Parathyroid adenoma (tissue), 2 donors: ENCODE measurements at regions not wholly inside any gene's neighbourhood (a gene's known extent, or its start where the extent isn't known, plus 50 kb on each side); places are given as distances from the start of the nearest gene placed in this dataset.

Source experiments
- H2AFZ ChIP-seq: fragments of 300-600 bp; sonication (generic); one replicate; pipeline ENCODE4 v1.7.0; 2017; ENCODE audit warnings: antibody characterized with exemption, mild to moderate bottlenecking
- H3K27ac ChIP-seq: fragments of 300-600 bp; sonication (generic); one replicate; pipeline ENCODE4 v1.7.0; 2017
- H3K27me3 ChIP-seq: fragments of 300-600 bp; sonication (generic); one replicate; pipeline ENCODE4 v1.7.0; 2017; ENCODE audit warnings: low read length; ENCODE audit not compliant: control insufficient read depth, insufficient read depth
- H3K36me3 ChIP-seq: fragments of 300-600 bp; sonication (generic); one replicate; pipeline ENCODE4 v1.7.0; 2017; ENCODE audit warnings: low read length; ENCODE audit not compliant: control insufficient read depth, insufficient read depth
- H3K4me1 ChIP-seq: fragments of 300-600 bp; sonication (generic); one replicate; pipeline ENCODE4 v1.7.0; 2017; ENCODE audit warnings: control low read depth
- H3K4me2 ChIP-seq: fragments of 300-600 bp; sonication (generic); one replicate; pipeline ENCODE4 v1.7.0; 2017; ENCODE audit warnings: low read length
- H3K4me3 ChIP-seq: fragments of 300-600 bp; sonication (generic); one replicate; pipeline ENCODE4 v1.7.0; 2017; ENCODE audit warnings: low read depth, low read length
- H3K79me2 ChIP-seq: fragments of 300-600 bp; sonication (generic); one replicate; pipeline ENCODE4 v1.7.0; 2017; ENCODE audit warnings: control low read depth
- H3K9ac ChIP-seq: fragments of 300-600 bp; sonication (generic); one replicate; pipeline ENCODE4 v1.7.0; 2017; ENCODE audit warnings: mild to moderate bottlenecking
- H3K9me3 ChIP-seq: fragments of 300-600 bp; sonication (generic); one replicate; pipeline ENCODE4 v1.7.0; 2017; ENCODE audit warnings: low read length; ENCODE audit not compliant: control insufficient read depth
- CTCF ChIP-seq: fragments of 300-600 bp; sonication (generic); IDR thresholded peaks from one replicate; pipeline ENCODE4 v1.7.0; 2017; ENCODE audit warnings: antibody characterized with exemption, mild to moderate bottlenecking
- donor health status: primary hyperparathyroidism.

DNA sequence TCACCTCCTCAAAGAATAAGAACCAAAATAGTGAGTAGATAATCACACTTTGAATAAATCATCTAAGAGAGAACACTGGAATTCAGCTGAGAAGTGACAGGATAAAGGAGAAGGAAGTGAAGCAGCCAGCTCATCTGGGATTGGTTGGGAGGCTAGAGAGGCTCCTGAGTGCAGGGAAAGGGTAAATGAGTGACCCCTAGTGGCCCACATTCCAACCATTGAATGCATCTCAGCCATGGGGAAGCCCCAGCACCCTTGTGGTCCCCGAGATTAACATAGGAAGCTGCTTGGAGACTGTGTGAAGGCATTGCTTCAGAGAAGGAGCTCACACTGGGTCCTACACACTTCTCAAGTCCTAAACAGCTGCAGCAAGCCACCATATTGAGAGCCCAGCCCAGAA is 82.3 kb downstream of the JRKL start:
- no peaks in the 10 kb centered on the region for H3K36me3 ChIP-seq
- no peak overlapping the region for H3K4me3 ChIP-seq
- H3K79me2 ChIP-seq, result no peaks in the 10 kb centered on the region
- no peak overlapping the region for H3K4me2 ChIP-seq
- no peak for TF ChIP-seq CTCF
- H3K4me1 ChIP-seq, result no peaks in the 10 kb centered on the region
- no peaks in the 10 kb centered on the region for H3K9me3 ChIP-seq
- H3K9ac ChIP-seq, result no peak overlapping the region
- no peak overlapping the region for H2AFZ ChIP-seq
- H3K27ac ChIP-seq, result no peak overlapping the region
- H3K27me3 ChIP-seq, result no peaks in the 10 kb centered on the region

GRCh38 chr11:96474263-96474662 is 84.5 kb downstream of the JRKL start:
- Histone ChIP-seq H2AFZ (no peak overlapping the region), H3K4me2 (no peak overlapping the region), H3K27ac (no peak overlapping the region), H3K9me3 (no peaks in the 10 kb centered on the region), H3K9ac (no peak overlapping the region), H3K79me2 (no peaks in the 10 kb centered on the region), H3K4me1 (no peaks in the 10 kb centered on the region), H3K4me3 (no peak overlapping the region), H3K36me3 (no peaks in the 10 kb centered on the region), H3K27me3 (no peaks in the 10 kb centered on the region)
- no peak for TF ChIP-seq CTCF

GRCh38 chr11:96481204-96481603 is 91.4 kb downstream of the JRKL start:
- Histone ChIP-seq H3K27me3 (no peaks in the 10 kb centered on the region), H3K79me2 (no peaks in the 10 kb centered on the region), H2AFZ (no peak overlapping the region), H3K4me2 (no peak overlapping the region), H3K9me3 (no peaks in the 10 kb centered on the region), H3K4me3 (no peak overlapping the region), H3K4me1 (no peaks in the 10 kb centered on the region), H3K36me3 (no peaks in the 10 kb centered on the region), H3K9ac (no peak overlapping the region), H3K27ac (no peak overlapping the region)
- no peak for TF ChIP-seq CTCF

DNA sequence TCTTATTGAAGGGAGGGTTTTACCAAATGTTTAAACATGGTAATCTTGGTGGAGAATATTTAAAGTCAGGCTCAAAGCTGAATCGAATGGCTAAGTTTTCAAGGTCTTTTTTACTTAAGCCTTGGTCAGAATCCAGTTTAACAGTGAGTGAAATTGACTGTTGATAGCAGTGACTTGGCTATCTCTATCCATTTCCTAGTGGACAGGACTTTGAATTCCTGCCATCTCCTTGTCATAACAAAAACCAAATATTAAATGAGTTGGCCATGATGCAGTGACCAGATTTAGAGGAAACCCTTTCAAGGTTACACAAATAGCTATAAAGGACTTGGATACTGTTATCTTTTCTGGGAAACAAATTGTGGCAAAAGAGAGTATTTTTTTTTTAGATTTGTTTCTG is 92.0 kb downstream of the JRKL start:
- Histone ChIP-seq H3K4me3 (no peak overlapping the region), H3K9ac (no peak overlapping the region), H3K36me3 (no peaks in the 10 kb centered on the region), H3K4me2 (no peak overlapping the region), H3K27me3 (no peaks in the 10 kb centered on the region), H3K4me1 (no peaks in the 10 kb centered on the region), H3K9me3 (no peaks in the 10 kb centered on the region), H3K79me2 (no peaks in the 10 kb centered on the region), H3K27ac (no peak overlapping the region), H2AFZ (no peak overlapping the region)
- TF ChIP-seq CTCF, result no peak

DNA sequence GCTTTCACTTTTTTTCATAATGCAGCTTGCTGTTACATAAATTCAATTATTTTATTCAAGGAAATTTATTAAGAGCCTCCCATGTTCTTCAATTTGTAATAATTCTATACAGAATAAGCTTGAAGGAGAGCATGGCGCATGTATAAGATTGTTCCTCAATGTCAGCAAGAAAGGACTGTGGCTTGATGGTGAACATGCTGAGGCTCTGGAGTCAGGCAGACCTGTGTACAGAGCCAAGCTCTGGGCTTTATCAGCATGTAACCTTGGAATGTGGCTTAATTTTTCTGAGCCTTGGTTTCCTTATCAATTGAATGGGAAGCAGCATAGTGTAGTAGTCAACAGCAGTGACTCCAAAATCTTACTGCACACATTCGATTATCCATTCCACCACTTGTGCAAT is 92.4 kb downstream of the JRKL start:
- H3K4me2 ChIP-seq, result no peak overlapping the region
- no peak overlapping the region for H3K4me3 ChIP-seq
- no peaks in the 10 kb centered on the region for H3K4me1 ChIP-seq
- no peaks in the 10 kb centered on the region for H3K27me3 ChIP-seq
- no peaks in the 10 kb centered on the region for H3K36me3 ChIP-seq
- no peaks in the 10 kb centered on the region for H3K79me2 ChIP-seq
- H3K9me3 ChIP-seq, result no peaks in the 10 kb centered on the region
- H3K9ac ChIP-seq, result no peak overlapping the region
- H3K27ac ChIP-seq, result no peak overlapping the region
- TF ChIP-seq CTCF, result no peak
- no peak overlapping the region for H2AFZ ChIP-seq
